Ishikawa (cell line): ENCODE measurements at regions not wholly inside any gene's neighbourhood (a gene's known extent, or its start where the extent isn't known, plus 50 kb on each side); places are given as distances from the start of the nearest gene placed in this dataset.

Source experiments
- CEBPB ChIP-seq: IDR thresholded peaks from 2 replicates; pipeline ENCODE4 v1.6.1; 2012
- CREB1 ChIP-seq: IDR thresholded peaks from 2 replicates; pipeline ENCODE4 v1.6.1; 2012; ENCODE audit warnings: low read depth
- EGR1 ChIP-seq: IDR thresholded peaks from 2 replicates; pipeline ENCODE4 v1.6.1; 2012
- EP300 ChIP-seq: IDR thresholded peaks from 2 replicates; pipeline ENCODE4 v1.6.1; 2012; ENCODE audit warnings: borderline replicate concordance
- FOXM1 ChIP-seq: IDR thresholded peaks from 2 replicates; pipeline ENCODE4 v1.6.1; 2012; ENCODE audit warnings: low read depth, borderline replicate concordance
- NFIC ChIP-seq: IDR thresholded peaks from 2 replicates; pipeline ENCODE4 v1.6.1; 2012
- RAD21 ChIP-seq: IDR thresholded peaks from 2 replicates; pipeline ENCODE4 v1.6.1; 2012; ENCODE audit warnings: low read depth
- REST ChIP-seq: IDR thresholded peaks from 2 replicates; pipeline ENCODE4 v1.6.1; 2012; ENCODE audit warnings: low read depth, mild to moderate bottlenecking
- TAF1 ChIP-seq: IDR thresholded peaks from 2 replicates; pipeline ENCODE4 v1.6.1; 2012; ENCODE audit warnings: low read depth, mild to moderate bottlenecking
- TCF12 ChIP-seq: IDR thresholded peaks from 2 replicates; pipeline ENCODE4 v1.6.1; 2012; ENCODE audit warnings: low read depth
- TEAD4 ChIP-seq: IDR thresholded peaks from 2 replicates; pipeline ENCODE4 v1.6.1; 2012
- YY1 ChIP-seq: IDR thresholded peaks from 2 replicates; pipeline ENCODE4 v1.6.1; 2012; ENCODE audit warnings: low read depth
- ZBTB7A ChIP-seq: IDR thresholded peaks from 2 replicates; pipeline ENCODE4 v1.6.1; 2012; ENCODE audit warnings: low read depth
- TF ChIP-seq, protein P1 (sequence below): IDR thresholded peaks from 2 replicates; pipeline ENCODE4 v1.6.1; 2012
- TF ChIP-seq, protein P2 (sequence below): IDR thresholded peaks from 2 replicates; pipeline ENCODE4 v1.6.1; 2012

GRCh38 chr3:41041462-41041861 is 157.8 kb upstream of the CTNNB1 start:
- TF ChIP-seq, protein P1, sequence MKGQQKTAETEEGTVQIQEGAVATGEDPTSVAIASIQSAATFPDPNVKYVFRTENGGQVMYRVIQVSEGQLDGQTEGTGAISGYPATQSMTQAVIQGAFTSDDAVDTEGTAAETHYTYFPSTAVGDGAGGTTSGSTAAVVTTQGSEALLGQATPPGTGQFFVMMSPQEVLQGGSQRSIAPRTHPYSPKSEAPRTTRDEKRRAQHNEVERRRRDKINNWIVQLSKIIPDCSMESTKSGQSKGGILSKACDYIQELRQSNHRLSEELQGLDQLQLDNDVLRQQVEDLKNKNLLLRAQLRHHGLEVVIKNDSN: no peak
- TF ChIP-seq CREB1: no peak
- no peak for TF ChIP-seq ZBTB7A
- no peak for TF ChIP-seq NFIC
- no peak for TF ChIP-seq TAF1
- no peak for TF ChIP-seq TEAD4
- TF ChIP-seq, protein P2, sequence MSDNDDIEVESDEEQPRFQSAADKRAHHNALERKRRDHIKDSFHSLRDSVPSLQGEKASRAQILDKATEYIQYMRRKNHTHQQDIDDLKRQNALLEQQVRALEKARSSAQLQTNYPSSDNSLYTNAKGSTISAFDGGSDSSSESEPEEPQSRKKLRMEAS: no peak
- no peak for TF ChIP-seq RAD21
- TF ChIP-seq TCF12: no peak
- TF ChIP-seq CEBPB: no peak
- no peak for TF ChIP-seq EP300
- no peak for TF ChIP-seq EGR1
- no peak for TF ChIP-seq FOXM1
- no peak for TF ChIP-seq REST
- TF ChIP-seq YY1: no peak

DNA sequence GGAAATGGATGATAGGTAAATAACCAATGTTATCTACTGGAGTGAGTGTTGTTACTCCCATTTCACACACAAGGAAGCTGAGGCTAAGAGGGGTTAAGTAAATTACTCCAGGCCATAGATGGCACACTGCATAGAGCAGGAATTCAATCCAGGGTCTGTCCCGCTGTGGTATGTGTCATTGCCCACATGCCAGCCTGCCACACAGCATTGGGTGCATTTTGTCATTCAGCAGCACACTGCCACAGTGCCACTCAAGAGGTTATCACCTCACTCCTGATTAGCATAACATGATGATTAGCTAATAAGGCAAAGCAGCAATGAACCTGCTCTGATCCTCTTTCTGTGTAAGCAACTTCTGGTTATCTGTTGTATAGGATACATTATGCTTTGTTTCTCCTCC is 157.4 kb upstream of the CTNNB1 start:
- no peak for TF ChIP-seq NFIC
- no peak for TF ChIP-seq EGR1
- no peak for TF ChIP-seq EP300
- TF ChIP-seq TCF12: no peak
- TF ChIP-seq CEBPB: no peak
- TF ChIP-seq ZBTB7A: no peak
- no peak for TF ChIP-seq RAD21
- TF ChIP-seq, protein P1: no peak
- no peak for TF ChIP-seq REST
- no peak for TF ChIP-seq TEAD4
- TF ChIP-seq TAF1: no peak
- no peak for TF ChIP-seq YY1

DNA sequence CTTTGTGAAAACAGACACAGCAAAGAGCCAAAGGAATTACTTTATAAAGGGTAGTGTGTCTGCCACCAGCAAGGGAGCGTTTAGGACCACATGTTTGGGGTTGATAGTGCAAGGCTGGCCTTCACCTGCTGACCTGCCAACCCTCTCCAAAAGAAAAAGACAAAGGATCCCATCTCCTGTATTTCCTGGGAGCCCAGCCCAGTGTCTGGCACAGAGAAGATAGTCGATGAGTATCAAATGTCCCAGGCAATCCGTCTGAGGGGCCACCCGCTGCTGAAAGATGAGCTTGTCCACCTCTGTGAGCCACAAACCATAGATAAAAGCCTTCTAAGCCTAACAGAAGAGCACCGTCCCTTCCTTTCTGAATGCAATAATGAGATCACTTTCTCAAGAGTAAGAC is 154.8 kb upstream of the CTNNB1 start:
- TF ChIP-seq ZBTB7A (no peak), CREB1 (no peak), EGR1 (no peak), RAD21 (no peak), EP300 (no peak), NFIC (no peak), REST (no peak), CEBPB (no peak), TAF1 (no peak), FOXM1 (no peak), YY1 (no peak), TCF12 (no peak)
- TF ChIP-seq, protein P2: no peak
- TF ChIP-seq, protein P1: no peak

DNA sequence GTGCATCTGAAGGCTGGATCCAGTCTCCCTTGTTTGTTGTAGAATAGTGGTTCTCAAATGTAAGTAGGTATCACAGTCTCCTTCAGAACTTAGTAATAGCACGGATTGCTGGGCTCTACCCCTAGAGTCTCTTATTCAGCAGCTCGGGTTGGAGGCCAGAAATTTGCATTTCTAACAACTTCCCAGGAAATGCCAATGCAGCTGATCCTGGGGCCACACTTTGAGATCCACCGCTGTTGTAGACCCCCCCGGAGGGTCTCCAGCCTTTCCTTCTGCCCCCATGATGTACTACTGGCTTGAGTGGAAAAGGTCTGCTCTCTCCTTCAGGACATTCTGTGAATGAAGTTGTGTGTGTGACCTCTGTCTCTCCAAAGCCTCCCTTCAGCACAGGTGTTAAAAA is 153.8 kb upstream of the CTNNB1 start:
- TF ChIP-seq TCF12: no peak
- TF ChIP-seq EP300: no peak
